AG08395 (cell line): ENCODE measurements at regions not wholly inside any gene's neighbourhood (a gene's known extent, or its start where the extent isn't known, plus 50 kb on each side); places are given as distances from the start of the nearest gene placed in this dataset.
"Not testable (repeated sequence)": the region's sequence is repeated elsewhere in the genome, so short reads cannot be mapped to it uniquely, and the experiment has no call there.

Experiments used
- DNase-seq: peaks from one replicate; pipeline ENCODE4 v3.0.0; 2012; ENCODE audit warnings: mixed read lengths, low spot score

DNA sequence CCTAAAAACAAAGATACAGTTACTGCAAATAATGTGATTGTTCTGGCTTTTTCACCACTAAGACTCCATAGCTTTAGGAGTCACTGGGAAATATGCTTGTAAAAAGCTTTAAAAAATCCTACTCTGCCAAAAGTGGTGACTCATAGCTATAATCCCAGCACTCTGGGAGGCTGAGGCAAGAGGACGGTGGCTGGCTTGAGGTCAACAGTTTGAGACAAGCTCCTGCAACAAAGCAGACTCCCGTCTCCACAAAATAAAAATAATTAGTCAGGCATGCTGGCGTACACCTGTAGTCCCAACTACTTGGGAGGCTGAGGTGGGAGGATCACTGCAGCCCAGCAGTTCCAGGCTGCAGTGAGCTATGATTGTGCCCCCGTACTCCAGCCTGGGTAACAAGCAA is 406.4 kb downstream of the HTR1A start:
- DNase-seq: no peak

DNA sequence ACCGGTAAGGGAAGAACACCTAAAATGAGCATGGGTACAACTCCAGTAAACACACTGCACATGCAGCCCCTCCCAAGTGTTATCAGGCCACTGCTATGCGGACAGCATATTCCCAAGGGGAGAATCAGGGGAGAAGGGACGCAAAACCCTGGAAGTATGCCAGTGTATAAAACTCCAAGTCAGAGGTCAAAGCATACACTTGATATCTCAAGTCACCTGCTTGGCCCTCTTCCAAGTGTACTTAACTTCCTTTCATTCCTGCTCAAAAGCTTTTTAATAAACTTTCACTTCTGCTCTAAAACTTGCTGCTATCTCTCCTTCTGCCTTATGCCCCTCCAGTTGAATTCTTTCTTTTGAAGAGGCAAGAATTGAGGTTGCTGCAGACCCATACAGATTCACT is 408.1 kb downstream of the HTR1A start:
- DNase-seq: no peak

DNA sequence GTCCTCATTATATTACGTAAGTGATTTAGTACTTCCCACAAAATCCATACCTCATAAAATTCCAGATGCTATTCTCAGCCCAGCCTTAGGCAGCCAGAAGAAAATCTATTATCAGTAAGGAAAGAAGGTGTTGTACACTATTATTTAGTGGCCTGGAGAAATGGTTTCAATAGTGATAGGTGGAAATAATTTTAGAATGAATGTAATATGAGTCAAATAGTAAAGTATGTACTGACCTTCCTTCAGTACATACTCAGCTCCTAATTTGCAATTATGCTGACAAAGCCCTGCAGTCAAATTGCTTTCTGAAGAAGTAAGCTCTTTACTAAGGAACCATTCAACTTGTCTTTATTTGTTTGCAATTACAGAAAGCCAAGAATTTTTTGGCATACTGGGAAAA is 409.2 kb downstream of the HTR1A start:
- DNase-seq: no peak

DNA sequence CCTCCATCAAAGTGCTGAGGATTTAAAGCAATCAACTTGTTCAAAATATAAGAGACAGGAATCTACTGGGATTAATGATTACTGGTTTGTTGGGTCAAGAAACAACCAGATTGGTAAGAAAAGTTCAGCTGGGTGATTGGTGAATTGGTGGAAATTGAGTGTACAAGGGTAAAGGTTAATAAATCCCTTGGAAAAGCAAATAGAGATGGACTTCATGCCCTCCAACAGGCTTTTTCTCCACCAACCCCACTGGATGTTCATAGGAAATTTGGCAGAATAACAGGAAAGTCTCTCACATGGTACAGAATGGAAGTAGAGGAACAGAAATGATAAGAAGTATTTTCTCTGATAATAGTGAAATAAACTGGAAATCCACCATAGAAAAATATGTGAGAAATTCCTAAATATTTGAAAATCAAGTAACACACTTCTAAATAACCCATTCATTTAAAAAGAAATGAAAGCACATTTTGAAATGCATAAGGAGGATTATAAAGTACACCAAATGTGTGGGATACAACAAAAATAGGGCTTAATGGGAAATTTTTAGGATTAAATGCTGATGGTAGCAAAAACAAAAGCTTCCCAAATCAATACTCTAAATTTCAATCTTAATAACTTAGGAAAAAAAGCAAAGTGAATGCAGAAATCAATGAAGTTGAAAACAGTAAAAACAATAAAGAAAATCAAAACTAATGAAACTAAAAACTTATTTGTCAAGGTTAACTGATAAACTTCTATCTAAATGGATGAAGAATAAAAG is 426.2 kb downstream of the HTR1A start:
- no peak for DNase-seq

DNA sequence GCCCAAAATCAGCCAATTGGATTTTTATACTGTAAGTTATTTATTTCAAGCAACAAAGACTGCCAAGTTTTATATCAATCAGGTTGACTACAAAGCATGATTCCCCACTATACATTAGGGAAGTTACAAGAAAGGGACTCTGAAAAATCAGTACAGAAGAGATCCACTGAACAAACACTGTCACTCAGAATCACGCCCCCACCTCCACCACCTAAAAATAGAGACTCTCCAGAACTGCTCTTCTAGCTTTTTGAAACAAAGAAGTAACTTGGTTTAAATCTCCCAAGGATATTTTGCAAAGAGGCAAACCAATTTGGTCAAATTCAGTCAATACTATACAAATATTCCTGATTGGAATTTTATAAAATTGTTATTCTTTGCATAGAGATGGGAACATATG is 438.0 kb downstream of the HTR1A start:
- DNase-seq: no peak

DNA sequence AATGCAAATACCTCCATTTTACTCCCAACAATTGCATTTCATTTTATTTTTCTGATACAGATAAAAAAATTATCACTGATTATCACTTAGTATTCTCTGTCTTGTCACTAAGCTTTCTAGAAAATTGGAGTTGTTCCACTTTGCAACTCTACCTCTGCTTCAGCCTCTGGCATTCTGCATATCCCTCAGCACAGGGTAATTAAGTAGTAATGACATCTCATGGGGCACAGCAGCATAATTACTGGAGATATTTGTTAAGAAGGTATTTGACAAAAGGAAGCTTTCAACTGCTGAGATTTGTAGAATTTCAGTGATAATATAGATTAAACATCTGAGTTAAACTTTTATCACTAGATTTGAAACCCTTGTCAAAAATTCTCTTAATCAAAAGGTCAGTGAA is 446.2 kb downstream of the HTR1A start:
- no peak for DNase-seq

DNA sequence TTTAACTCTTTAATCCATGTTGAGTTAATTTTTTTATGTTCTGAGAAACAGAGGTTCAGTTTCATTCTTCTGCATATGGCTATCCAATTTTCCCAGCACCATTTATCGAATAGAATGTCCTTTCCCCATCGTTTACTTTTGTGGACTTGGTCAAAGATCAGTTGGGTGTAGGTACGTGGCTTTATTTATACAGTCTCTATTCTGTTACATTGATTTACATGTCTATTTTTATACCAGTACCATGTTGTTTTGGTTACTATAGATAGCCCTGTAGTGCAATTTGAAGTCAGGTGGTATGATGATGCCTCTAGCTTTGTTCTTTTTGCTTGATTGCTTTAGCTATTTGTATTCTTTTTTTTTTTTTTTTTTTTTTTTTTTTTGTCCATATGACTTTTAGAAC is 462.0 kb downstream of the HTR1A start:
- DNase-seq: no peak

DNA sequence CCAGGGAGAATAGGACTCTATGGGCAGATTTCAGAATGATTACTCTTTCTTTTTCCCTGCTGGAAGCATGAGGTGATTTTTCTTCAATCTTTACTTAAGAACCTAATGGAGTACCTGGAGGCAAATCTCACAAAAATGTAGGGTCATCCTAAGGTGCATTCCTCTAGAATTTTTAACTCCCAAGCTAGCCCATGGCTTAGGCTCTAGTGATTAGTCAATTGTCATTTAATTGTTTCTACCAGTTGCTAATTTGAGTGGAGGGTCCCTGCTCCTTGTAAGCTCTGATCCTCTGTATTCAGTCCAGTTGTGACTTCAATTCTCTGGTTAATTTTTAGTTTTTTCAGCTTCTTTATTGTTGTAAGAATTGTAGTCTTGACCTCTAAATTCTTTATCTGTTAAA is 467.0 kb downstream of the HTR1A start:
- no peak for DNase-seq

DNA sequence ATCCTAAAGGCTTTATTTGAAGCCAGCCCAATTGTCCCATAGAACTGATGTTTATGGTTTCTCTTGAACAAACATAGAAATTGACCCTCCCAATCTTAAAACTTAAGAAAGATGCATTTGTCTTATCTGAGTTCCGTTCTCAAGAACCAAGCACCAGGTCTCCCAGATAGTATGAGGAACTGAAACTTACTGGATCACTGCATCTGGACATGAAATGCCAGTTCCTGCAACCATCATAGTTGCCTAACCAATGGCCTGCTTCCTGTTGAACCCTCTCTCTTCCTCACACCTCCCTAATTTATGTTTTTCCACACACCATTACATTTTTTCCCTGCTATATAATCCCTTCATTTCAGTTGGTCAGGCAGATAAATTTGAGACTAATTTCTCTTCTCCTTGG is 478.9 kb downstream of the HTR1A start:
- no peak for DNase-seq

DNA sequence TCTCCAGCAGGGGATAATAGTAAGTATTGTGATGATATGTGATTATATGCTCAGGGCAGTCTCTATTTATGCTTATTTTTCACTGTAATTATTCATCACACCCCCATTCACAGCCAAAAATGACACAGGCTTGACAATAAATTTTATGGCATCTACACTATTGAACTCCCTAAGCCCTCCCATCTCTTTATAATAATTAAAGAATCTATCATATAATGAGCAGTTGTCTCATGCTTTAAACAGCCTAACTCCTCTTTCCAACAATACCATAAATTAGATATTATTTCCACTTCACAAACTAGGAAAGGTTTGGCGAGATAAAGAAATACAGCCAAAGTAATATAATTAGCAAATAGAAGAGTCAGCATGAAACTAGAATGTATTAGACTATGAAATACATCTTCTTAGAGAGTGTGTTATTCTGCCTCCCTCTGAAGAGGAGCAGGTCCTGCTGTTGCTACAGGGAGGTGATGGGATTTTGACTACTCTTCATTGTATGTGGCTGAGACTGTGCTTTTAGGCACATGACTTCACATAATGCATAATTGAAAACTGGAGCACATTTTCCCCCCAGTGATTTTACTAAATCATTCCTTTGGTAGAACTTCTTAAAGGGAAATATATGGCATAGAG is 488.8 kb downstream of the HTR1A start:
- DNase-seq: no peak

DNA sequence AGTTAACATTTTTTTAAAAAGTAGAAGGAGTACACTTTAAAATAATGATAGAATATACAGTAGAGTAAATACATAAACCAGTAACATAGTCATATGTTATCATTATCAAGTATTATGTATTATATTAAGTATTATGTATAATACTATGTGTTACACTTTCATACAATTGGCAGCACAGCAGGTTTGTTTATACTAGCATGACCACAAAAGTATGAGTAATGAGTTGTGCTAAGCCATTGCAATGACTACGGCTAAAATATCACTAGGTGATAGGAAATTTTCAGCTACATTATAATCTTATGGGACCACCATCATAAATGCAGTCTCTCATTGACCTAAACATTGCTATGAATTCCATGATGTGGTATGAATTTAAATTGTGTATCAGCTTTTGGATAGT is 506.0 kb downstream of the HTR1A start:
- DNase-seq: no peak

DNA sequence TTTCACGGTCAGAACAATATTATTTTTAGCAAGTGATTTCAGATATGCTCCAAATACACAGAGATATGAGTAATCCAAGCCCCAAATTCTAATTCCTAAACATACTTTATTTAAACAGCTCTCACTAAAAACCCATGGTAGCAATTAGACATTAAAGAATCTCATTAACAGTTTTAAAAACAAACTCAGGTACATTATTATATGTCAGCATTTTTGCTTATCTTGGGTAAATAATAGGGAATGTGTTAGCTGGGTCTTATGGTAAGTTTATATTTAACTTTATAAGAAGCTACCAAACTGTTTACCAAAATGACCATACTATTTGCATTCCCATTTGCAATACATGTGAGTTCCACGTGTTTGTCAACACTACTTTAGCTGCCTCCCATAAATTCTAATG is 511.1 kb downstream of the HTR1A start:
- DNase-seq: no peak

DNA sequence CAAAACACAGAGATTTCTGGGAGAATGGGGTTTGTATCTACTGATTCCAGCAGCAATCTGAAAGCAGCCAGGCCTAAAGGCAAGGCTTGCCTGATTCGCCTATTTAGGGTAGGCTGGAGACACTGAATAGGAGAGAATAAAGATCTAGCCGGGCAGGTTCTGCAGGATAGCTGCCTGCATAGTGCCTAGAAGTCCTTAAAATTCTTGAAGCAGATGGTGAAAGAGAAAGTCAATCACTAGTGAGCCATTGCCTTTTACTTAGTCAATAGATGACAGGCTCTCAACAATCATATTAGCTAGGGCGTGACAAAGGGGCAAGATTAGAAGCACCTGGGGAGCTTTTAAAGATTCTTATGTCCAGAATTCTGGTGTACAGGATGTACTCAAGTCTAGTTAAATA is 522.7 kb downstream of the HTR1A start:
- DNase-seq: no peak

DNA sequence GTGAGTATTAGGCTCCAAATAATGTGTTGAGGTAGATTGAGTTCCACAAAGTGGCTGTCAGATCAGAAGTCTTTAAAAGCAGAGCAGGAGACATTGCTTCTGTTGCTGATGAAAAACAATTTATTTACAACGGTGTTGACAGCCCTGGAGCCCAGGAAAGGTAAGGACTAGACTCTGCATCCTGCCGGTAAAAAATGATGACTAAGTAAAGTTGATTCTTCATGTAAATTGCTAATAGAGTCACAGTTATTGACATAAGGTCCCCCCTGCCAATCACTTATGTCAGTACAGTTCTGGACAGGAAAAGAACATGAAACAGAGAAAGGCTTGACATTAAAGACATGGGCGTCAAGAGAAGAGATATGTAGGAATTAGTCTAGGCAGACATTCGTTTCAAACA is 552.5 kb downstream of the HTR1A start:
- DNase-seq: no peak

DNA sequence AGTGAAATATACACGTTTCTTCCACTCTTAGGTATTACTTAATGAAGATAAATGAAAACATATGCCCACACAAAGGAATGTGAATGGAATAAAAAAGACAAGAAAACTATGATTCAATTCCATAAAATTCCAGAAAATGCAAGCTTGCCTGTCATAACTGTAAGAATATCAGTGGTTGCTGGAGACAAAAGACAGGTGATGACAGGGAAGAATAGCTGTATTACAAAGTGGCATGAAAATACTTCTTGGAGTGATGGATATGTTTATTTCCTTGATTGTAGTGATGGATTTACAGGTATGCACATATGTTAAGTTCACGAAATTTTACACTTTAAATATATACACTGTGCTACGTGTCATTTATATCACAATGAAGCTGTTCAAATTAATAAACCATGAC is 553.3 kb downstream of the HTR1A start:
- DNase-seq: no peak

DNA sequence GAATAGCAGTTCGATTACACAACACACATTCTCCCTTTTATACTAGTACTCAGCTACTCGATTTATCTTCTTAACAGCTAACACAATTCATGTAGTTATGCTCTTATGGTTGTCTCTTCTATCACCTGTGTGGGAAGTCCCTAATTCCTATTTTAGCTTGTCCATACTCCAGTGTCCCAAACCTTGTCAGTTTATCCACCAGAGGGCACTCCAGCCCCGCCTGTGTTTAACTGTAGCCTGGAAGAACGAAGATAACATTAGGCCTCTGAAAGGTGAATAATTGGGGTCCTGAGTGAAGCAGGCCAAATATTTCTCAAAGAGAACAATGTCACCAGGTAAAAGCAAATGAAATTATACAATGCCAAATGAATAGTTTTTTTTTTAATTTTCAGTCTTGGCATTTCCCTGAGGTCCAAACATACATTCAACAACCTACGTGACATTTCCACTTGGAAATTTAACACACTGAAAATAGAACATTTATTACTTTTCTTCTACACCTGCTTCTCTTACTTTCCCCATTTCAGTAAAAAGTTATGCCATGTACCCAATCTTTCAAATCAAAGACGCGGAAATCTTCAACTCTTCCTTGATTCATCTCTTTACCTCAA is 560.7 kb downstream of the HTR1A start:
- peak; percentile 10 for DNase-seq

DNA sequence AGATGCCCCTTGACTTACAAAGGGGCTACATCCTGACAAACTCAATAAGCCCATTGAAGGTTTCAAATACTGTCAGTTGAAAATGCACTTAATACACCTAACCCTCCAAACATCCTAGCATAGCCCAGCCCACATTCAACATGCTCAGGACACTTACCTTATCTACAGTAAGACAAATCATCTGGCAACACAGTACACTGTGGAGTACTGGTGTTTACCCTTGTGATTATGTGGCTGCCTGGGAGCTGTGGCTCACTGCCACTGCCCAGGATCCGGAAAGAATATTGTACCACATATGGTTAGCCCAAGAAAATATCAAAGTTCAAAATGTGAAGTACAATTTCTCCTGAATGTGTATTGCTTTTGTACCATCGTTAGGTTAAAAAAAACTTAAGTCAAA is 562.2 kb downstream of the HTR1A start:
- DNase-seq: no peak

DNA sequence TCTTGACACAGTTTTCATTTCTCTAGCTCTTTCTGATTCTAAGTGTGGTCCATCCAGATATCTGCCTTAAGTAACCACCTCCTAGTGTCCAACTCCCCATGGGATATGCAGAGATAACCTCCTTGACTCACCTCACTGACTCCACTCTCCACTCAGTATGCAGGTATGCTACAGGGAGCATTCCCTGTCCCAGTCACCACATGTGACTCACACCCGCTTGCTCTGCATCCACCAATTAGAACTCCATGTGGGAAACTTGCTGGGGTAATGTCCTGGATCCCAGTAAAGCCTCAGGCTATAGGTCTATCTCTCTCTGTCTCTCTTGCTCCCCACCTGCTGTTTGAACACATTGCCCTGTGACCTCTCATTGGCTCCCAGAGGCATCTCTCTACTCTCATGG is 563.9 kb downstream of the HTR1A start:
- DNase-seq: no peak

DNA sequence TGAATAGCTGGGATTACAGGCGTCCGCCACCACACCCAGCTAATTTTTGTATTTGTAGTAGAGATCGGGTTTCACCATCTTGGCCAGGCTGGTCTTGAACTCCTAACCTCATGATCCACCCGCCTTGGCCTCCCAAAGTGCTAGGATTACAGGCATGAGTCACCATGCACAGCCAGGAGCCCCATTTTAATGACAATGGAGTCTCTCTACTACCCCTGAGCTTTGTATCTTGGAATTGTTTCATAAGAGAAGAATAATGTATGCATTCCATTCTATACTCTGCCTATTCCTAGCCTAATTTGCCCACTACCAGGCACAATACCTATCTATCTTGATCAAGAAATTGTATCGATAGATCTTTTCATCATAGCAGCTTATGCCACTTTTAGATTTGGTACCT is 574.1 kb downstream of the HTR1A start:
- DNase-seq: not testable (repeated sequence)

DNA sequence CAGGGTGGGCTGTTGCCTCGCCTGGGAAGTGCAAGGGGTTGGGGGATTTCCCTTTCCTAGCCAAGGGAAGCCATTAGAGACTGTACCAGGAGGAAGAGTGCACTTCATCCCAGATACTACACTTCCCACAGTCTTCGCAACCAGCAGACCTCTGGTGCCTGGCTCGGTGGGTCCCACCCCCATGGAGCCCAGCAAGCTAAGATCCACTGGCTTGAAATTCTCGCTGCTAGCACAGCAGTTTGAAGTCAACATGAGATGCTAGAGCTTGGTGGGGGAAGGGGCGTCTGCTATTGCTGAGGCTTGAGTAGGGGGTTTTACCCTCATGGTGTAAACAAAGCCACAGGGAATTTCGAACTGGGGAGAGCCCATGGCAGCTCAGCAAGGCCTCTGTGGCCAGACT is 586.4 kb downstream of the HTR1A start:
- DNase-seq: no peak

DNA sequence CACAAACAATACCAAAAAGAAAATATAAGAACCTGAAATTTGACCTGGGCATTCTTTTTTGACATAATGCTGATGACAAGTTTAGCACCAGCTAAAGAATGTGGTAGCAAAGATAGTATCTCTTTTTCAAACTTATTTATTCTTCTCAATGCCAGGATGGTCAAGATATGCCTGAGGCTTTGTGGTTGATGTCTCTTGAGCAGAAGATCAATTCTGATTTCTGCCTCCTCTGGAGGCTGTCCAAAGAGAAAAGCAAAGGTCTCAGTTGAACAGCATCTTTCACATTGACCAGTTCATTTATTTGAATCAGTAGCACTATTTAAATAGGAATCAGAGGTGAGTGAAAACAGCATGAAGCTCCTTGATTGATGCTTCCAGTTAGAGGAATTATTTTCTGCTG is 588.2 kb downstream of the HTR1A start:
- DNase-seq: no peak

DNA sequence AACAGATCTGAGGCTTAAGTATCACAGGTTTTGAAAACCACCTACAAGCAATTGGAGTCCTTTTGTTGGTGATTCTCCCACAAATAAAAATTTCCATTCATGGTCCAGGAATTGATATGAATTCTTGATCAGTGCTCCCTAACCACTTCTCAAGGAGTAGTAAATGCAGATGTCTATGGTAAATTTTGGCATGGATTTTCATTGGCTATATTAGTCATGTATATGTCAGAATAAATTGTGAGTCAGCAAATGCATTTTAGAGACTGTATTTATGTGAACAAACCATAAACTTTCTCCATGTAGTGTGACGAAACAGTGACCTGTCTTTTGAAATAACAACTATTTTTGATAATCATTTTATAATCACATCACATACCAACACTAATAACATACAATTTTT is 611.1 kb downstream of the HTR1A start:
- no peak for DNase-seq

DNA sequence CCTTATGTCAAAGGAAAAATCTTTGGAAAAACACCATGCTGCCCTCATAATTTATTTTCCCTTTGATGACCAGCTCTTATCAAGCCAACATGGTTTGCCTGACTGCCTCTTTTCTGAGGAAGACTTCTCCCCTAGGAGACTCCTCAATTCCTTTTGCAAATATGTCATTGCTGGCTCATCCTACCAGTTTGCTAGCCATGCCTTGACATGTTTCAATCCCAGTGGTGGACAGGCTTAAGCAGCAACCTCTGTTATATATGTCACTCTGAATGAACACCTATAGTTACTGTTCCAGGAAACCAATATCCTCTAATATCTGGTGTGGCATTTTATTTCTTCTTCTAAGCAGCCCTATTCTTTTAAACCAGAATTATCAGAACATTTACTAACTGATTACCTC is 615.8 kb downstream of the HTR1A start:
- DNase-seq: no peak

DNA sequence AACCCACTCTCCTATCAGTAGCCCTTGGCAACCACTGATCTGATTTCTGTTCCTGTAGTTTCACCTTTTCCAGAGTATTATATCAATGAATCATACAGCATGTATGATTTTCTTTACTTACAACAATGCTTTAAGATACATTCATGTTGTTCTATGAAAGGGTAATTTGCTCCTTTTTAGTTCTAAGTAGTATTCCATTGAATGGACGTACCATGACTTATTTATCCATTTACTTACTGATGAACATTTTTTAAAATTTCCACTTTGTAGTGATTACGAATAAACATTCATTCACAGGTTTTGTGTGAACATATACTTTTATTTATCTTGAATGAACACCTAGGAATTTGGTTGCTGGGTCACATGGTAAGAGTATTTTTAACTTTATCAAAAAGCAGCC is 620.8 kb downstream of the HTR1A start:
- no peak for DNase-seq
